ENCODE measurements at regions not wholly inside any gene's neighbourhood (a gene's known extent, or its start where the extent isn't known, plus 50 kb on each side); places are given as distances from the start of the nearest gene placed in this dataset.

- TF ChIP-seq EZH2 (IDR thresholded peaks at IDR 0.05; ENCODE audit: borderline replicate concordance, insufficient read depth, low read depth, low read length, poor library complexity, severe bottlenecking) (no peak), CTCF (IDR thresholded peaks at IDR 0.05) (no peak)
These were observed 141.0 kb downstream of the RFC3 start for GRCh38 chr13:33958964-33959363.
